ENCODE measurements at regions not wholly inside any gene's neighbourhood (a gene's known extent, or its start where the extent isn't known, plus 50 kb on each side); places are given as distances from the start of the nearest gene placed in this dataset.

DNA sequence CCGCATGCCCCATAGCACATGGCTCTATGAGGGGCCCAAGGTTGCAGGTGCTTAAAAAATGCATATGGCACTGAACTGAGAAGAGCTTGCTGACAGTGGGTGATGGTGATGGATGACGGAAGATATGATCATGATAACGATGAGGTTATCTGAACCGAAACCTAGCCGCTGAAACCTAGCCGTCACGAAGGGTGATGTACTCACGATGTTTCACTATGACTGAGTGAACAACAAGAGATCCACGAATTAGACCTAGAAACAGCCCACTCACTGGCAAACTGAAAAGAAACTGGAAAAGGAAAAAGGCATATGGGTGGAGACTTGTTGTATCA lies 57.6 kb upstream of the BCL6 start:
- peaks cover 22% of the 10 kb centered on the region for H3K4me1 Mint-ChIP-seq (ENCODE audit: low read depth, unreplicated experiment)
- no peak overlapping the region for H3K4me3 ChIP-seq (ENCODE audit: low read depth, low read length)
- no peaks in the 10 kb centered on the region for H3K36me3 ChIP-seq (ENCODE audit: control insufficient read depth, insufficient read depth, low read length)
- no peaks in the 10 kb centered on the region for H3K9me3 ChIP-seq
- ChIA-PET CTCF (interaction anchor here (1.1 kb wide), 1 partner anchor 63 kb away, joined by 3 read pairs; no protein-coding TSS in a partner anchor), POLR2A (no interaction called here)
- TF ChIP-seq, protein P1, sequence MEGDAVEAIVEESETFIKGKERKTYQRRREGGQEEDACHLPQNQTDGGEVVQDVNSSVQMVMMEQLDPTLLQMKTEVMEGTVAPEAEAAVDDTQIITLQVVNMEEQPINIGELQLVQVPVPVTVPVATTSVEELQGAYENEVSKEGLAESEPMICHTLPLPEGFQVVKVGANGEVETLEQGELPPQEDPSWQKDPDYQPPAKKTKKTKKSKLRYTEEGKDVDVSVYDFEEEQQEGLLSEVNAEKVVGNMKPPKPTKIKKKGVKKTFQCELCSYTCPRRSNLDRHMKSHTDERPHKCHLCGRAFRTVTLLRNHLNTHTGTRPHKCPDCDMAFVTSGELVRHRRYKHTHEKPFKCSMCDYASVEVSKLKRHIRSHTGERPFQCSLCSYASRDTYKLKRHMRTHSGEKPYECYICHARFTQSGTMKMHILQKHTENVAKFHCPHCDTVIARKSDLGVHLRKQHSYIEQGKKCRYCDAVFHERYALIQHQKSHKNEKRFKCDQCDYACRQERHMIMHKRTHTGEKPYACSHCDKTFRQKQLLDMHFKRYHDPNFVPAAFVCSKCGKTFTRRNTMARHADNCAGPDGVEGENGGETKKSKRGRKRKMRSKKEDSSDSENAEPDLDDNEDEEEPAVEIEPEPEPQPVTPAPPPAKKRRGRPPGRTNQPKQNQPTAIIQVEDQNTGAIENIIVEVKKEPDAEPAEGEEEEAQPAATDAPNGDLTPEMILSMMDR (IDR thresholded peaks at IDR 0.05; ENCODE audit: insufficient read depth in 1 of 2, low read depth in 1 of 2, low read length in 1 of 2, severe bottlenecking in 1 of 2, unreplicated experiment in 1 of 2): no peak
- intact Hi-C loops (cut with micrococcal nuclease; ENCODE audit: unreplicated experiment): no loop called here
- no peaks in the 10 kb centered on the region for H3K27me3 ChIP-seq (replicated peaks; ENCODE audit: control insufficient read depth, insufficient read depth, low read length)
- H3K36me3 Mint-ChIP-seq (ENCODE audit: insufficient read depth, unreplicated experiment): no peaks in the 10 kb centered on the region
- BruUV-seq (replicated peaks): no TSS peak
- H3K9me3 Mint-ChIP-seq (ENCODE audit: unreplicated experiment): peaks cover 21% of the 10 kb centered on the region
- no peak overlapping the region for H3K27ac Mint-ChIP-seq (ENCODE audit: unreplicated experiment)
- H3K4me3 Mint-ChIP-seq (ENCODE audit: unreplicated experiment): no peak overlapping the region
- no peaks in the 10 kb centered on the region for H3K27me3 Mint-ChIP-seq (ENCODE audit: insufficient read depth, unreplicated experiment)
- no peak for DNase-seq
- peaks cover 16% of the 10 kb centered on the region for H3K4me1 ChIP-seq

DNA sequence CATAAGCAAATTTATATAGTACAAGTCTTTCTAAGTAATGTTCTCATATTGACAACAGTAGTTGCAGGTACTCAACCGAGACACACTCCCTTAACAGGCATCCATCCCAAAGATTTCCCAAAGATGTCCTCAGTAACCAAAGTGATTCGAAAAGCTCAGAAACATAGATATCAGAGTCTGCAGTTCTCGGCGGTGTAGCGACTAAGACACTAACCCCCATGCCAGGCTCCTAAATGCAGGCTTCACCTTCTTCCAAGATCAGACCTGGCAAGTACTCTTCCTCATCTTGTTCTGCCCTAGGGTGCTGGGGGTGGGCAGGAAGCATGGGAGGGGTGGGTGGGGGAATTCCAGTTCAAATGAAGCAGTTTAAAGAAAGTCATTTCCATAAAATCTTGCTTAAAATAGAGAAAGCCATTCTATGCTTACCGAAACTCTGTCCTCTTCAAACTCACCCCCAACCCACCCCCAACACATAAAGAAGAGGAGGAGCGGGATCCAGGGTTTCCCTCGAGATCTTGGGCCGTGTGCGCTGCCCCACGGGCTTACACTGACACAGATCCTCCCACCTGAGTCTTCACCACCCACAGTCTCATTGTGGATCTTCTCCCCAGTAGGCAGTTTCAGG lies 59.0 kb upstream of the BCL6 start:
- DNase-seq: no peak

DNA sequence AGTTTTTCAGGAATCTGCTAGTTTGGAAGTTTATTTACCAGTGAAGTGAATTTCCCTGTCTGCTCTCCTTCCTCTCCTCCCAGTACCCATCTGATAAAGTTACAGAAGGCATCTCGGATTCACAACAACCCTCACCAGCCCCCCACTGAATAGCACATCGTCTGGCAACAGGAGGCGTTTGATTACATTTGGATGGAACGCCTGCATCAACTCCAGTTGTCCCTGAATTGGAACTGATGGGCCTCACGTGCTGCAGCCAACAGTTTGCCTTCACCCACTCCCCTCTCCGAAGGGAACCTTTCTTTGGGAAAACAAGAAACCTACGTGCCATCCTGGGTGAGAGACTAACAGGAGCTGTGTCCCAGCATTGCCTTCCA lies 59.5 kb upstream of the BCL6 start:
- no peak overlapping the region for H3K27ac Mint-ChIP-seq (ENCODE audit: unreplicated experiment)
- no TSS peak for BruUV-seq (replicated peaks)
- POLR2A ChIA-PET: no interaction called here

More for the DNA sequence above, 59.0 kb upstream of the BCL6 start:
- H3K36me3 Mint-ChIP-seq (ENCODE audit: insufficient read depth, unreplicated experiment): peaks cover 4% of the 10 kb centered on the region
- no peaks in the 10 kb centered on the region for H3K27me3 Mint-ChIP-seq (ENCODE audit: insufficient read depth, unreplicated experiment)
- H3K4me3 ChIP-seq (ENCODE audit: low read depth, low read length): no peak overlapping the region
- H3K27ac Mint-ChIP-seq (ENCODE audit: unreplicated experiment): no peak overlapping the region
- BruUV-seq (replicated peaks): no TSS peak
- intact Hi-C loops (cut with micrococcal nuclease; ENCODE audit: unreplicated experiment): no loop called here
- TF ChIP-seq, protein P1 (IDR thresholded peaks at IDR 0.05; ENCODE audit: insufficient read depth in 1 of 2, low read depth in 1 of 2, low read length in 1 of 2, severe bottlenecking in 1 of 2, unreplicated experiment in 1 of 2): no peak
- no peaks in the 10 kb centered on the region for H3K27me3 ChIP-seq (replicated peaks; ENCODE audit: control insufficient read depth, insufficient read depth, low read length)
- ChIA-PET CTCF (interaction anchor here (0.6 kb wide), 1 partner anchor 108 kb away, joined by 5 read pairs; no protein-coding TSS in a partner anchor), POLR2A (no interaction called here)
- H3K4me3 Mint-ChIP-seq (ENCODE audit: unreplicated experiment): no peak overlapping the region
- H3K36me3 ChIP-seq (ENCODE audit: control insufficient read depth, insufficient read depth, low read length): no peaks in the 10 kb centered on the region
- no peaks in the 10 kb centered on the region for H3K9me3 ChIP-seq
- H3K4me1 ChIP-seq: peaks cover 24% of the 10 kb centered on the region
- peaks cover 10% of the 10 kb centered on the region for H3K9me3 Mint-ChIP-seq (ENCODE audit: unreplicated experiment)
- peaks cover 13% of the 10 kb centered on the region for H3K4me1 Mint-ChIP-seq (ENCODE audit: low read depth, unreplicated experiment)

More for the DNA sequence above, 59.5 kb upstream of the BCL6 start:
- Histone ChIP-seq H3K27me3 (replicated peaks; ENCODE audit: control insufficient read depth, insufficient read depth, low read length) (no peaks in the 10 kb centered on the region), H3K9me3 (no peaks in the 10 kb centered on the region), H3K36me3 (ENCODE audit: control insufficient read depth, insufficient read depth, low read length) (no peaks in the 10 kb centered on the region), H3K4me3 (ENCODE audit: low read depth, low read length) (no peak overlapping the region), H3K4me1 (peaks cover 25% of the 10 kb centered on the region)
- Mint-ChIP-seq H3K4me3 (ENCODE audit: unreplicated experiment) (no peak overlapping the region), H3K27me3 (ENCODE audit: insufficient read depth, unreplicated experiment) (no peaks in the 10 kb centered on the region), H3K9me3 (ENCODE audit: unreplicated experiment) (peaks cover 10% of the 10 kb centered on the region), H3K36me3 (ENCODE audit: insufficient read depth, unreplicated experiment) (peaks cover 7% of the 10 kb centered on the region), H3K4me1 (ENCODE audit: low read depth, unreplicated experiment) (peaks cover 13% of the 10 kb centered on the region)
- TF ChIP-seq, protein P1 (IDR thresholded peaks at IDR 0.05; ENCODE audit: insufficient read depth in 1 of 2, low read depth in 1 of 2, low read length in 1 of 2, severe bottlenecking in 1 of 2, unreplicated experiment in 1 of 2): no peak
- CTCF ChIA-PET: no interaction called here
- intact Hi-C loops (cut with micrococcal nuclease; ENCODE audit: unreplicated experiment): loop anchor here (5.0 kb wide), 1 partner anchor 943 kb away; no protein-coding TSS in a partner anchor
- no peak for DNase-seq

Measured in Caco-2 (cell line).